Activated naive CD4-positive, alpha-beta T cell treated with anti-CD3 and anti-CD28 coated beads for 36 hours (primary cell): ENCODE measurements at regions not wholly inside any gene's neighbourhood (a gene's known extent, or its start where the extent isn't known, plus 50 kb on each side); places are given as distances from the start of the nearest gene placed in this dataset.
A peak's percentile ranks its signal among the peaks of the same experiment; 100 is the strongest.

ENCODE experiments used
- CTCF ChIA-PET: fragments of 350-600 bp; sonication (Branson Sonifier 250); formaldehyde crosslinking; loops from one replicate; lab custom pipeline; 2021; ENCODE audit warnings: antibody characterized with exemption; lab: Charles Lee
- DNase-seq: peaks from one replicate; pipeline ENCODE4 v3.0.0-alpha.2; 2020
- H3K27ac Mint-ChIP-seq: one replicate; pipeline ENCODE4 v1.8.0; 2021; ENCODE audit warnings: mild to moderate bottlenecking, mixed read lengths
- H3K27me3 Mint-ChIP-seq: one replicate; pipeline ENCODE4 v1.8.0; 2021; ENCODE audit warnings: low read depth, mixed read lengths
- H3K36me3 Mint-ChIP-seq: one replicate; pipeline ENCODE4 v1.8.0; 2021; ENCODE audit warnings: low read depth, mixed read lengths
- H3K4me1 Mint-ChIP-seq: one replicate; pipeline ENCODE4 v1.8.0; 2021; ENCODE audit warnings: low read depth, mixed read lengths
- H3K4me3 Mint-ChIP-seq: one replicate; pipeline ENCODE4 v1.8.0; 2021; ENCODE audit warnings: mild to moderate bottlenecking, moderate library complexity, mixed read lengths
- H3K9me3 Mint-ChIP-seq: one replicate; pipeline ENCODE4 v1.8.0; 2021; ENCODE audit warnings: mixed read lengths
- intact Hi-C: fragments of 100-400 bp; cut with micrococcal nuclease; formaldehyde crosslinking; loops from one replicate; pipeline ENCODE4 v1.15.1; 2023

DNA sequence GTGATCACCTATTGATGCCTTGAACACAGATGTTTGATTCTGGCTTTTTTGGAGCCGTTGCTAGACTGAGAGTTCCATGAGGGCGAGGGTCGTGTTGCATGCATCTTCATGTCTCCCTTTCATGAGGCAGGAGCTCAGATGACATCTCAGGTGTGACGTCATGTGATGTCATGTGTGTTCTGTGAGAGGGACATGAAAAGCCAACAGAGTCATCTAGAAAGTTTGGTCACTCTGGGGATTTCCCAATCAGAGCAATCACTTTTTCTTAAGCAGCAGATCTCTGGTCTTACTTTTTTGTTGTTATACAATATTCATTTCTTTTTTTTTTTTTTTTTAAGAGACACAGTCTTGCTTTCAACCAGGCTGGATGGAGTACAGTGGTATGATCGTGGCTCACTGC is 411.8 kb downstream of the PREX1 start:
- peak; percentile 10 for DNase-seq
- Mint-ChIP-seq H3K27ac (no peak overlapping the region), H3K4me3 (no peak overlapping the region), H3K27me3 (peaks cover 4% of the 10 kb centered on the region), H3K9me3 (no peaks in the 10 kb centered on the region), H3K36me3 (no peaks in the 10 kb centered on the region), H3K4me1 (no peaks in the 10 kb centered on the region)
- intact Hi-C loops, result no loop called here
- CTCF ChIA-PET, result interaction anchor here (0.6 kb wide), 1 partner anchor 56 kb away, joined by 4 read pairs; no protein-coding TSS in a partner anchor

DNA sequence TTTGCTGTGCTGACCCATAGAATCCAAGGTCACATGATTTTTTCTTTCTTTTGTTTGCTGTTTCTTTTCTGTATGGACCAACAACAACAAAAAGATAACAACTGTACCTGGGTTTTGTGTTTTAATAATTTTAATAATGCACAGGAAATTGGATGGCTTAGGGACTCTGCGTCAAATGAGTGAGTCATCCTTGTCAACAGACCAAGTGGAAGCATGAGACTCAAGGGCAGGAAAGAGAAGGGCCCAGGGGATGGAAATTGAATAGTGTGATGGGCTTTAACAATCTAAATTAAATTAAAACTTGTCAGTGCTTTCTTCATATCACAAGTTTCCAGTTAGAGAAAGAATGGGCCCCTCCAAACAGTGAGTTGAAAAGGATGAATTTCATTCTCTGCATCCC is 413.0 kb downstream of the PREX1 start:
- Mint-ChIP-seq H3K9me3 (no peaks in the 10 kb centered on the region), H3K36me3 (no peaks in the 10 kb centered on the region), H3K4me3 (no peak overlapping the region), H3K27ac (no peak overlapping the region), H3K4me1 (no peaks in the 10 kb centered on the region), H3K27me3 (peaks cover 4% of the 10 kb centered on the region)
- DNase-seq, result no peak
- intact Hi-C loops, result no loop called here
- CTCF ChIA-PET, result no interaction called here

DNA sequence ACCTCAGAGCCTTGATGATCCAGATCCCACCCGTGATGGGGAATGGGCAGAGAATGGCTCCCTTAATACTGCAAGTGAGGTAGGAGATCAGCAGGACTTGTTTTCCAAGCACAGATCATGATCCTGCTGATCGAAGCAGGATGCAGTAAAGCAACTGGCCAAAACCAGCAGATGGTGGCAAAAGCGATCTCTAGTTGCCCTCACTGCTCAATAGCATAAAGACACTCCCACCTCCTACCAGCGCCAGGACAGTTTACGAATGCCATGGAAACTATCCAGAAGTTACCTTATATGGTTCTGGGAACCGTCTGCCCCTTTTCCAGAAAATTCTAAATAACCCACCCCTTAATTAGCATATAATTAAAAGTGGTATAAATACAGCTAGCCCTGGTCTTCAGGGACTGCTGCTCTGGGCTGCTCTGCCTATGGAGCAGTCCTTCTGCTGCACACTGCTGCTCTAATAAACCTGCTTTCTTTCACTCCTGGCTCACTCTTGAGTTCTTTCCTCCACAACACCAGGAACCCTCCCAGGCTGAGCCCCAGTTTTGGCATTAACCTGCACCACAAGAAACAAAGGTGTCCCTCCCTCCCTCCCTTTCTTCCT is 415.8 kb downstream of the PREX1 start:
- intact Hi-C loops, result no loop called here
- no peaks in the 10 kb centered on the region for H3K36me3 Mint-ChIP-seq
- no peaks in the 10 kb centered on the region for H3K27me3 Mint-ChIP-seq
- no peak for DNase-seq
- no peak overlapping the region for H3K4me3 Mint-ChIP-seq
- CTCF ChIA-PET, result no interaction called here
- H3K9me3 Mint-ChIP-seq, result no peaks in the 10 kb centered on the region
- no peak overlapping the region for H3K27ac Mint-ChIP-seq
- H3K4me1 Mint-ChIP-seq, result no peaks in the 10 kb centered on the region

DNA sequence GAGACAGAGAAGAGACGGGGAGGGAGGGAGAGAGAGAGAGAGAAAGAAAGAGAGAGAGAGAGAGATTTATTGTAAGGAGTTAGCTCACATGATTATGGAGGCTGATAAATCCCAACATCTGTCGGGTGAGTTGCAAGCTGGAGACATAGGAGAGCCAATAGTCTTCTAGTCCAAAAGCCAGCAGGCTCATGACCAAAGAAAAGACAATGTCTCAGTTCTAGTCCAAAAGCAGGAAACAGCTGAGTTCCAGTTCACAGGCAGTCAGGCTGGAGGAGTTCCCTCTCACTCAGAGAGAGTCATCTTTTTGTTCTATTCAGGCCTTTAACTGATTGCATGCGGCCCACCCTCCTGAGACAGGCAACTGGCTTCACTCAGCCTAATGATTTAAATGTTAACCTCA is 416.6 kb downstream of the PREX1 start:
- intact Hi-C loops, result no loop called here
- no peaks in the 10 kb centered on the region for H3K9me3 Mint-ChIP-seq
- H3K27me3 Mint-ChIP-seq, result no peaks in the 10 kb centered on the region

DNA sequence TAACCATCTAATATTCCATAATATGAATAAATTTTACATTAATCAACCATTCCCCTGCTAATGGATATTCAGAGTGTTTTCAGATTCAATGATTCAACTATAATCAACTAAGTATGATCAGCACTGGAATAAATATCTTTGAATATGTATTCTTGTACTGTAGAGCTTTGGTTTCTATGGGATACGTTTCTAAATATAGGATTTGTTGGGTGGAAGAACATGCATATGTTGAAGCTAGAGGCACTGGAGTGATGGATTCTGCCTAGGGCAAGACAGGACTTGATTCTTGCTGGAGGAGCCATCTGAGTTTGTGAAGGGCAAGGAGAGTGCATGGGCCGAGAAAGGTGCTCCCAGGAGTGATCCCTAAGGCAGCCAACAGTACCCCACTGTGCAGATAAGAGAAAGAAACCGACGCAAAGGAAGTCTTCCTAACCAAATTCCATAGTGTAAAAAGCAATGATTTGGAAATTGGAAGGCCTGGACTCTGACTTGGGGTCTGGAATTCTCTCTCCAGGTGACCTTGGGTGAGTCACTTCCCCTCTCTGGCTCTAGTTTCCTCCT is 418.7 kb downstream of the PREX1 start:
- intact Hi-C loops, result no loop called here

More for the DNA sequence above, 416.6 kb downstream of the PREX1 start:
- Mint-ChIP-seq H3K4me1 (no peaks in the 10 kb centered on the region), H3K27ac (no peak overlapping the region), H3K36me3 (no peaks in the 10 kb centered on the region), H3K4me3 (no peak overlapping the region)
- CTCF ChIA-PET, result no interaction called here
- DNase-seq, result no peak

DNA sequence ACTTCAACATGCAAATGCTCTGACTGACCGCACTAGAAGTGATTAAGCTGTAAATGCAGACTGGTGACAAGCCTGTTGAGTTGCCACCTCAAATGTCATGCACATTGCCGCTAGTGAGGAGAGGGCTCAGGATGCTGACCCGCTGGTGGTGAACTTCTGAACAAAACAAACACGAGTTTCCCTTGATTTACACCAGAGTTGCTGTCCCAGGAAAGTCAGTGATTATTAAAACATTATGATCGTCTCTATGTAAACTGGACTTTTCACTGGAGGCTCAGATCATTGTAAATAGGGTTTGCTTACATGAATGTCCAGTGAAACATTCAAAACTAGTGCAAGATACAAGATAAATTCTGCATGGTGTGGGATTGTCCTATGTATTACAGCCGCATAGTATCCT is 420.1 kb downstream of the PREX1 start:
- H3K27me3 Mint-ChIP-seq, result peaks cover 3% of the 10 kb centered on the region
- DNase-seq, result no peak
- no peaks in the 10 kb centered on the region for H3K4me1 Mint-ChIP-seq
- intact Hi-C loops, result no loop called here
- no peaks in the 10 kb centered on the region for H3K9me3 Mint-ChIP-seq
- H3K36me3 Mint-ChIP-seq, result no peaks in the 10 kb centered on the region
- H3K4me3 Mint-ChIP-seq, result no peak overlapping the region
- CTCF ChIA-PET, result no interaction called here
- H3K27ac Mint-ChIP-seq, result no peak overlapping the region

More for the DNA sequence above, 418.7 kb downstream of the PREX1 start:
- DNase-seq, result no peak
- Mint-ChIP-seq H3K4me1 (no peaks in the 10 kb centered on the region), H3K36me3 (no peaks in the 10 kb centered on the region), H3K4me3 (no peak overlapping the region), H3K9me3 (no peaks in the 10 kb centered on the region), H3K27me3 (peaks cover 3% of the 10 kb centered on the region), H3K27ac (no peak overlapping the region)
- CTCF ChIA-PET, result interaction anchor here (0.6 kb wide), 1 partner anchor 871 kb away, joined by 3 read pairs; no protein-coding TSS in a partner anchor

DNA sequence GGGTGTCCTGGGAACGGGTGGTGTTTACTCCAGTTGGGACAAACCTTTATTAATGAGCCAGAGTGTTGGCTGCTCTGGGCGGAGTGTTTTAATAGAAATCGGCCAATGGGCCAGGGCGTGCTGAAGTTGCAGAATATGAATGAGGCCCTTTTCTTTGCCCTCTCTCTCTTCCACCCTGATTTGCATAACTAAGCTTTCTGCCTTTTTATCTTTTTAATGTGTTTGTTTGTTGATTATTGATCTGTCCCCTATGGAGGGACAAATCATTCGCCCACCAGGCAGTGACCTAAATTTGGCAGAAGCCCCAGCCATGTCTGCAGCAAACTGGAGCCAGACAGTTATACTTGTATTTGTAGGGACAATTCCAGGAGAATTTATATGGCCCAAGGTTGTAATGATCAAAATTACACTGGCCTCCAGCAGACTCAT is 420.9 kb downstream of the PREX1 start:
- intact Hi-C loops, result no loop called here
- Mint-ChIP-seq H3K27ac (no peak overlapping the region), H3K27me3 (peaks cover 3% of the 10 kb centered on the region)

DNA sequence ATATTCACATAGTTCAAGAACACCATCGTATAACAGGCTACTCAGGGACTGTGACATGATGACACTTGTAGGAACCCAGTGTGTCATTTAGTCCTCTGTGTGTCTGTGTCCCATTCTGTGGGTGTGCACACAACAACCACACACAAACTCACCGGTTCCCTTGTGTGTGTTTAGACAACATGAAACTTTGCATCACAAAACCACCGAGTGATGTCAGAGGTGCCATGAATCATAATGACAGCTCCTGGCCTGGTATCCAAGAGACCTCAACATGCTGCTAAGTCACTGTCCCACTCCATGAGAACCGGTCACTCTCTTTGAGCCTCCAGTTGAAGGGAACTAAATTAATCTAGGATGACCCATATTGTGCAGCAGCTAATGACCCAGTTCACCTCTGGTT is 421.3 kb downstream of the PREX1 start:
- Mint-ChIP-seq H3K36me3 (no peaks in the 10 kb centered on the region), H3K4me3 (no peak overlapping the region), H3K27me3 (peaks cover 3% of the 10 kb centered on the region), H3K4me1 (no peaks in the 10 kb centered on the region), H3K9me3 (no peaks in the 10 kb centered on the region), H3K27ac (no peak overlapping the region)
- CTCF ChIA-PET, result no interaction called here
- intact Hi-C loops, result no loop called here
- peak; percentile 18 for DNase-seq

More for the DNA sequence above, 420.9 kb downstream of the PREX1 start:
- Mint-ChIP-seq H3K9me3 (no peaks in the 10 kb centered on the region), H3K4me1 (no peaks in the 10 kb centered on the region), H3K4me3 (no peak overlapping the region), H3K36me3 (no peaks in the 10 kb centered on the region)
- no peak for DNase-seq
- CTCF ChIA-PET, result no interaction called here

DNA sequence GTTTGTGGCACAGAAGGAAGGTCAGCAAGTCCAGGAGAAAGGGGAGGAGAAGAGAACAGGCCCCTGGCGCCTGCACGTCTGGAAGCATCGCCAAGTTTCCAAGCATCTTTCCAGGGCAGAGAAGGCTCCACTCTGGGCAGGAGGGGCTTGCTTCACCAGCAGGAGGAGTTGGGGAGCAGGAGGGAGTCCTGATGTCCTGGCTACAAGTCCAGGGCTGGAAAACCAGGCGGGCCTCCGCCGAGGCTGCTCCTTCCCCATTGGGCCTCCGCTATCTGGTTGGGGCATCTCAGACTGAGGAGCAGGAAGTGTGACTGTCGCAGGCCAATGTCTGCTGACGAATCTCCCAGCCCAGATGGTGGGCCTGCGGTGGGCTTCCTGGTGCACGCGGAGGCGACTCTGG is 421.9 kb downstream of the PREX1 start:
- Mint-ChIP-seq H3K4me1 (no peaks in the 10 kb centered on the region), H3K9me3 (no peaks in the 10 kb centered on the region), H3K4me3 (no peak overlapping the region), H3K36me3 (no peaks in the 10 kb centered on the region), H3K27ac (no peak overlapping the region), H3K27me3 (peaks cover 3% of the 10 kb centered on the region)
- CTCF ChIA-PET, result interaction anchor here (1.1 kb wide), 1 partner anchor 9 kb away, joined by 3 read pairs; no protein-coding TSS in a partner anchor
- no peak for DNase-seq
- intact Hi-C loops, result no loop called here

DNA sequence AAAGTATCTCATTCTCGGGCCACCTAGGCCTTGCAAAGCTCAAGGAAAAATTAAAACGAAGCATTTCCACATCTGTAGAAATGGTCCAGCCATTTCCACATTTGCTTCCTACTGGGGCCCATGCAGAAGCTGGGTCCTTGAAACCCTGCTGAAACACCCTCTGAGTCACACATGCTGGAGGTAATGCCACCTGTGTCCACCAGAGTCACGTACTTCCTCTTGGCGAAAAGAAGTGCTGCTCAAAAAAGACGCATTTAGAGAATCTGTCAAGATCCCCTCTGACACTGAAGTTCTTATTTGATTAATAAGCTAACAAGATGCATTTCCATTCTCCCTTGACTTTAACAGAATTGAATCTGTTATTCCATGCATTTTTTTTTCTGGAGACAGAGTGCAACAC is 423.2 kb downstream of the PREX1 start:
- Mint-ChIP-seq H3K4me3 (no peak overlapping the region), H3K27ac (no peak overlapping the region), H3K36me3 (no peaks in the 10 kb centered on the region), H3K9me3 (no peaks in the 10 kb centered on the region), H3K27me3 (peaks cover 3% of the 10 kb centered on the region), H3K4me1 (no peaks in the 10 kb centered on the region)
- no peak for DNase-seq
- intact Hi-C loops, result no loop called here
- CTCF ChIA-PET, result interaction anchor here (1.1 kb wide), 1 partner anchor 8 kb away, joined by 3 read pairs; no protein-coding TSS in a partner anchor

DNA sequence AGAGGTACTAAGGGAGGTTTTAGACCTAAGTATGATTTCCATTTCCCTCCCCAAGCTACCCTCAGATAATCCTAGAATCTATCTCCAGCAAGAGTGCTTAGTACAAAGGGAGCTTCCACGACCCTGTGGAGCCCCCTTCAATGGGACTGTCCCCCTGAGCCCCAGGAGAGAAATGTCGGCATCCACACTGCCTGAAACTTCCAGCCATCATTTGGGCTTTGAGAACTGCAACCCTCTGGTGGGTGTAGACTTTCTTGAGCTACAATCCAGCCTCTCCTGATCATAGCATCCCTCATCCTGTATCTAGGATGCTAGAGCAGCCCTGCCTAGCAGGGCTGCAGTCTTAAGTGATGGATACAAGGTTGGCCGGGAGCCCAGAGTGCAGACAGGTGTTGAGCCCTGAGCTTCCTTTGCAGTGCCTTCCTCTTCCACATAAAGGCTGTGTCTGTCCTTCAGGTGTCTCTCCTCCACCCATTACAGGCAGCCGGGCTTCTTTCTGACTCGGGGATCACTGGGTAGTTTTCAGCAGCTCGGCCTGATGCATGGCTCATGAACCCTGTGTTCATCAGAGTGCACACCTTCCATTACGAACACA is 424.5 kb downstream of the PREX1 start:
- CTCF ChIA-PET, result no interaction called here
- no peaks in the 10 kb centered on the region for H3K9me3 Mint-ChIP-seq
- H3K27ac Mint-ChIP-seq, result no peak overlapping the region
- no peak overlapping the region for H3K4me3 Mint-ChIP-seq
- intact Hi-C loops, result no loop called here
- H3K36me3 Mint-ChIP-seq, result no peaks in the 10 kb centered on the region
- no peaks in the 10 kb centered on the region for H3K4me1 Mint-ChIP-seq
- no peak for DNase-seq
- peaks cover 3% of the 10 kb centered on the region for H3K27me3 Mint-ChIP-seq

DNA sequence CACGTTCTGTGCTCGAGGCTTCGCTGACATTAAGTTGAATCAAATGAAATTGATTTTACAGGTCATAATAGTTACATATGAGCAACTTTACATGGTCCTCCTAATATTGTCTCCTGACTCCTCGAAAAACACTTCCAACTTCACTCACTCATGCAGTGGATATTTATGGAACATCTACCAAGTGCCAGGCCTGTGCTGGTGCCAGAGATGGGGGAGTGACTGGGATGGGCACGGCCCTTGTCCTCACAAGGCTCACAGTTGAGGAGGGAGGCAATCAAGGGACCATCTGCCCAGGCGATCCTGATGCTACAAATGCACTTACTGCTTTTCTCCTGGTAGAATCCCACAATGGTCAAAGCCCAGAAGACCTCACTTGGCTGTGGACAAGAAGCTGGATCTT is 426.4 kb downstream of the PREX1 start:
- CTCF ChIA-PET, result no interaction called here
- H3K9me3 Mint-ChIP-seq, result no peaks in the 10 kb centered on the region
- H3K27me3 Mint-ChIP-seq, result peaks cover 3% of the 10 kb centered on the region
- intact Hi-C loops, result no loop called here
- DNase-seq, result no peak
- no peak overlapping the region for H3K4me3 Mint-ChIP-seq
- no peaks in the 10 kb centered on the region for H3K36me3 Mint-ChIP-seq
- no peaks in the 10 kb centered on the region for H3K4me1 Mint-ChIP-seq
- H3K27ac Mint-ChIP-seq, result no peak overlapping the region

DNA sequence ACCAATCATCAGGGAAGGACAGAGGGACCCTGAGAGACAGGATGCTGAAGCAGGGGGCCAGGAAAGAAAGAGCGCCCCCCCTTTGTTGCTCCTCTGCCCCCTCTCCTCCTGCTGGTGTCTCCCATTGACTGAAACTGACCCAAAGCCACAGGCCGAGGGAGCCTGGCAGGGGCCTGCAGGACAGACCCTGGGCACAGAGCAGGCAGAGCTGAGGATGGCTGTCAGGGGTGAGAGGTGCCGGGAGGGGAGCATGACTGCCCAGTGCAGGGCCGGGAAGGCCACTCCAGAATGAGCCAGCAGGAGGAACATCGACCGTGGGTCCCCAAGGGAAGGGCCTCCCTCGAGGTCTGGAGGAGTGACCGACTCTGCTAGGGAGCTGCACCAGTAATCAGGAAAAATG is 427.8 kb downstream of the PREX1 start:
- Mint-ChIP-seq H3K4me3 (no peak overlapping the region), H3K4me1 (no peaks in the 10 kb centered on the region), H3K9me3 (no peaks in the 10 kb centered on the region), H3K27ac (no peak overlapping the region), H3K36me3 (no peaks in the 10 kb centered on the region), H3K27me3 (no peaks in the 10 kb centered on the region)
- intact Hi-C loops, result no loop called here
- CTCF ChIA-PET, result interaction anchor here (1.0 kb wide), 1 partner anchor 221 kb away, joined by 3 read pairs; no protein-coding TSS in a partner anchor
- no peak for DNase-seq
